Esophagus muscularis mucosa (tissue), 3 donors: ENCODE measurements at regions not wholly inside any gene's neighbourhood (a gene's known extent, or its start where the extent isn't known, plus 50 kb on each side); places are given as distances from the start of the nearest gene placed in this dataset.

Experiments
- CTCF ChIP-seq, 3 experiments: fragments of 200-600 bp in 2 of 3; fragments of 450-650 bp in 1 of 3; sonication (generic) in 2 of 3; IDR thresholded peaks; one replicate each; pipeline ENCODE4 v1.5.1; 2017 to 2019; ENCODE audit warnings: antibody characterized with exemption in 3 of 3, mild to moderate bottlenecking in 2 of 3, moderate library complexity in 1 of 3
- POLR2A ChIP-seq: fragments of 450-650 bp; IDR thresholded peaks from one replicate; pipeline ENCODE4 v1.6.1; 2017; ENCODE audit warnings: antibody characterized with exemption, moderate library complexity, mild to moderate bottlenecking, low read depth
- POLR2AphosphoS5 ChIP-seq, 2 donors: sonication (generic); formaldehyde crosslinking; IDR thresholded peaks; one replicate each; pipeline ENCODE4 v1.6.1; 2017; ENCODE audit warnings: antibody characterized with exemption in 2 of 2

DNA sequence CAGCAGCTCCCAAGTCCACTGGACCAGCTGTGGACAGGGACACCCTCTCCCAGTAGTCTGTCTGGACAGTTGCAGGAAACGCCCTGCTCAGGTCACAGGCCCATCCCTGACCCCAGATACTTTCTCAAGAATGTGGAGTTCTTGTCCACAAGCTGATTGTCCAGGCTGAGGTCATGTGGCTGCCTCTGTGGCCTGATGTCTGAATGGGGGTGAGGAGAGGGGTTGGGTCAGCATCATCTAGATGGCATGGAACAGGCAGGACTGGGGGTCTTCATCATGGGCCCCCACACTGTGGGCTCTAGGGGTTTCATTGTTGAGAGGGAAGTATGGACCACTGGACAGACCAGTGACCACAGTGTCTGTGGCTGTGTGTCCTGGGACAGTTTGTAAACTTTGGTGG lies 1015.0 kb downstream of the TBC1D22A start:
- TF ChIP-seq CTCF (IDR thresholded peaks at IDR 0.05): no peak
- TF ChIP-seq POLR2AphosphoS5 (IDR thresholded peaks at IDR 0.05): no peak
- TF ChIP-seq POLR2A: no peak
